Ectodermal cell (in vitro differentiated cells): ENCODE measurements at regions not wholly inside any gene's neighbourhood (a gene's known extent, or its start where the extent isn't known, plus 50 kb on each side); places are given as distances from the start of the nearest gene placed in this dataset.

Source experiments
- H3K27ac ChIP-seq: 2 replicates; pipeline ENCODE4 v1.7.0; 2013; ENCODE audit warnings: mild to moderate bottlenecking, low read depth, low read length; ENCODE audit not compliant: insufficient read depth, poor library complexity, severe bottlenecking
- H3K27me3 ChIP-seq: 2 replicates; pipeline ENCODE4 v1.7.0; 2013; ENCODE audit warnings: mild to moderate bottlenecking, low read length; ENCODE audit not compliant: insufficient read depth, control insufficient read depth, poor library complexity, severe bottlenecking
- H3K36me3 ChIP-seq: one replicate; pipeline ENCODE4 v1.7.0; 2013; ENCODE audit warnings: low read length; ENCODE audit not compliant: control insufficient read depth, insufficient read depth
- H3K4me1 ChIP-seq: one replicate; pipeline ENCODE4 v1.7.0; 2013; ENCODE audit warnings: low read length; ENCODE audit not compliant: control insufficient read depth, insufficient read depth
- H3K4me3 ChIP-seq: 2 replicates; pipeline ENCODE4 v1.7.0; 2013; ENCODE audit warnings: low read depth, low read length, control low read depth; ENCODE audit not compliant: insufficient read depth
- H3K9me3 ChIP-seq: 2 replicates; pipeline ENCODE4 v1.7.0; 2013; ENCODE audit warnings: mild to moderate bottlenecking, low read length, moderate library complexity; ENCODE audit not compliant: control insufficient read depth
- WGBS, 2 experiments: methylation state at CpG; one replicate each; pipeline ENCODE4 v1.1.7; 2013; ENCODE audit warnings: missing lambda C conversion rate in 2 of 2; 5-methylcytosine and 5-hydroxymethylcytosine counted together

DNA sequence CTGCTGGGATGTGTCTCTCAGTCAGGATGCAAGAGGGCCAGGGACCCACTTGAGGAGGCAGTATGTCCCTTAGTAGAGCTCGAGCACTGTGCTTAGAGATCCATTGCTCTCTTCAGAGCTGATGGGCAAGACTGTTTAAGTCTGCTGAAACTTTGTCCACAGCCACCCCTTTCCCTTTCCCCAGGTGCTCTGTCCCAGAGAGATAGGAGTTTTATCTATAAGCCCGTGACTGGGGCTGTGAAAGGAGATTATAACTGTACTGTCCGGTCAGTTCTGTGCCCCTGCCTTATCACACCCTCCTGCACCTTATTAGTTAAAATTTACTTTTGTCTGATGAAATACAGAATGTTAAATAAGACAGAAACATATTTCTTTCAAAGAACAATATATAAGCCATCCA is 378.4 kb downstream of the PABPC4L start:
- Histone ChIP-seq H3K4me1 (no peaks in the 10 kb centered on the region), H3K27me3 (no peaks in the 10 kb centered on the region), H3K27ac (no peak overlapping the region), H3K36me3 (no peaks in the 10 kb centered on the region), H3K9me3 (no peaks in the 10 kb centered on the region), H3K4me3 (no peak overlapping the region)
- 83 to 91% methylated on average over 1 to 3 of the region's 3 CpGs for WGBS, 2 experiments

DNA sequence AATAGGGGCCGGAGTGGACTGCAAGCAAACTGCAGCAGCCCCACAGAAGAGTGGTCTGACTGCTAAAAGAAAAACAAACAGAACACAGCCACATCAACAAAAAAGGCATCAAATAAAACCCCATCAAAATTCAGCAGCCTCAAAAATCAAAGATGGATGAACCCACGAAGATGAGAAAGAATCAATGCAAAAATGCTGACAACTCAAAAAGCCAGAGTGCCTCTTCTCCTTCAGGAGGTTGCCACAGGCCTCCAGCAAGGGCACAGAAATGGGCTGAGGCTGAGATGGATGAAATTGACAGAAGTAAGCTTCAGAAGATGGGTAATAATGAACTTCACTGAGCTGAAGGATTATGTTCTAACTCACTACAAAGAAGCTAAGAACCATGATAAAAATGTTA is 388.6 kb downstream of the PABPC4L start:
- 88 to 95% methylated on average over 2 of the region's 2 CpGs for WGBS, 2 experiments
- H3K27me3 ChIP-seq = no peaks in the 10 kb centered on the region
- no peaks in the 10 kb centered on the region for H3K4me1 ChIP-seq
- H3K4me3 ChIP-seq = no peak overlapping the region
- H3K27ac ChIP-seq = no peak overlapping the region
- H3K36me3 ChIP-seq = no peaks in the 10 kb centered on the region
- H3K9me3 ChIP-seq = no peaks in the 10 kb centered on the region

DNA sequence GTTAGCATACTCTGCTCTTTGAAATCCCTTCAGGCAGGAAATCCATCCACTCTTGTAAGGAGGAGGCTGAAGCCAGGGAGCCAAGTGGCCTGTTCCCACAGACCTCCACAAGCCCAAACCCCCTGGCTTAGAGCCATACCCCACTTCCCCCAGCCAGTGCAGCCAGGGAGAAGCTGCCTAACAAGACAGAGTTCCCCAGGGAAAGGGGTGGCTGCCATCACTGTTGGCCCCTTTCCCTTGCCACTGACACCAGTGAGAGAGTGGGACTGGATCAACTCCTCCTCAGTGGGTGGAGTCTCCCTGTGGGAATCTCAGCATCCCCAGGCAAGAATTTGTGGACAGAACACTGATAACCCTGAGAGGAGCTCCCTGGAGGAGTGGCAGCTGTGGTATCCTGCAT is 389.4 kb downstream of the PABPC4L start:
- Histone ChIP-seq H3K4me1 (no peaks in the 10 kb centered on the region), H3K9me3 (no peaks in the 10 kb centered on the region), H3K27me3 (no peaks in the 10 kb centered on the region), H3K36me3 (no peaks in the 10 kb centered on the region), H3K4me3 (no peak overlapping the region), H3K27ac (no peak overlapping the region)

DNA sequence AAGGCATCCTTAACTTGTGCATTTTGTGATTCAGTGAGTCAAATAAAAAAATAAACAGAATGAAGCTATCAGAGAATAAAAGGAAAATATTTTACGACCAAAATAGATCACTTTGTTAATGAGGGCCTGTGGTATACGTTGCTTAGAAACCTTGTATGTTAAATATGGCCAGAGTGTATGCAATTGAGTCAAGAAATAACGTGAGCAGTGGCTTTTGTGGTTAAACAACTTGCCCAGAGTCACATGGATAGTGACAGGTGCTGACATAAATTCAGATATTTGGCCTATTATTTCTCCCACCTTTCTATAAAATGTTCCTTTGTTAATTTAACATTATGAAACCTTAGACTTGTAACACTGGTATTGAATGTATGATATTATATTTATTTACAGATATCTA is 393.4 kb downstream of the PABPC4L start:
- no peaks in the 10 kb centered on the region for H3K4me1 ChIP-seq
- WGBS, 2 experiments = 86 to 89% methylated on average over 3 of the region's 3 CpGs

DNA sequence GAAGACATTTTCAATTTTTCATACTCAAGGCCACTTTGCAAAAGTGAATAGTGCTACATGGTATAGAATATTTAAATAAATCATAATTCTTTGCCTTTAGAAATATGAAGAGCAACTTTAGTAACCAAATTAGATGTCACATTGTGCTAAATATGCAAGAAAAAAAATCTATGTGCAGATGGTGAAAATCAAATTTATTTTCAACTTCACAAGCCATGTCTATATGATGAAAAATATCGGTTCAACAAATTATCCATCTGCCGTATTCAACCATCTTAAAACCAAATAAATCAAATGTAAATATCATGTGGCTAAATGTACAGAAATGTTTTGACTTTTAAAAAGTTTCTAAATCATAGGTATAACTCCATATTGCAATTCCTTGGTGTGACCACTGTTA is 398.2 kb downstream of the PABPC4L start:
- no peak overlapping the region for H3K27ac ChIP-seq
- no peak overlapping the region for H3K4me3 ChIP-seq
- 100% methylated on average over 1 of the region's 2 CpGs; no CpG with 5 or more reads in 1 of the 2 experiments for WGBS, 2 experiments
- H3K9me3 ChIP-seq = no peaks in the 10 kb centered on the region
- H3K4me1 ChIP-seq = no peaks in the 10 kb centered on the region
- H3K36me3 ChIP-seq = no peaks in the 10 kb centered on the region
- H3K27me3 ChIP-seq = no peaks in the 10 kb centered on the region

More for the DNA sequence above, 393.4 kb downstream of the PABPC4L start:
- H3K36me3 ChIP-seq = no peaks in the 10 kb centered on the region
- no peak overlapping the region for H3K4me3 ChIP-seq
- no peaks in the 10 kb centered on the region for H3K27me3 ChIP-seq
- H3K27ac ChIP-seq = no peak overlapping the region
- H3K9me3 ChIP-seq = no peaks in the 10 kb centered on the region

DNA sequence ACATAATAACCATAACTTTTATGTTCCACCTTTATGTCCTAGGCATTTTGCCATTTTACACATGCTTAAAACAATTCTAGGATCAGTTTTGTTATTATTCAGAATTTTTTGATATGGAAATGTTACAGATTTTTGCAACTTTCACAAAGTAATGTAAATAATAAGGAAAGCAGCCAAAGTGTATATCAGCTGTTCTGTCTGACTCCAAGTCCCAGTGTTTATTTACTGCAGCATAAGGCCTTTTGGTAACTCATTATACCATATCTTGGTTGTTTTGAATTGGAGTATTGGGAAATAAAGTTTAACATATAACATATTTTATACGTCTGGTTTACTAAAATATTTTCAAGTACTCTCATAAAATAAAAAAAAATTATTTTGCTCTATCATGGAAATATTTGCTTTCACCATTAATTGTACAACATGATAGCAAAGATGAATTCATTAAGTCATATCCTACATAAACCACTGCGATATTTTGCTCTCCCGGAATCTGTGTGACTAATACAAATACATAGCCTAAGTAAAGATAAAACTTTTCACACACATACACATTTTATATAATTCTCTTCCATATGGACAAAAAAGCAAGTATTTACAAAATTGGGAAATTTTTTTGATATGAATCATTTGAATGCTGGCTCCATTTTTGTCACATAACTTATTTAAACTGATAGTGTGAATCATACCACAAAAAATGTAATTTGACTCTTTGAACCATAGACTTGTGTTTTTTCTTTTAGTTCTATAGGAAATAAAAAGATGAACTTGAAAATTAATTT is 399.0 kb downstream of the PABPC4L start:
- WGBS, 2 experiments = 100% methylated on average over 1 to 2 of the region's 3 CpGs
- H3K4me3 ChIP-seq = no peak overlapping the region

DNA sequence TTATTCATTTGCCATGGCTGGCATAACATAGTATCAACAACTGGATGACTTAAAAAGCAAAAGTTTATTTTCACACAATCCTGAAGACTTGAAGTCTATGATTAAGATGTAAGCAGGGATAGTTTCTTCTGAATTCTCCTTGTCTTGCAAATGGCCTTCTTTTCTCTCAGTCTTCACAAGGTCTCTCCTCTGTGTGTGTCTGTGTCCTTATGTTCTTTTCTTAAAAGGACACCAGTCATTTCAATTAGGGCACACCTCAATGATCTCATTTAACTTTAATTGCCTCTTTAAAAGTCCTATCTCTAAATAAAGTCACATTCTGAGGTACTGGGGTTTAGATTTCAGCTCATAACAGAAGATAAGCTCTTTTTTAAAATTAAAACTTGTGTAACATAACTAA is 399.7 kb downstream of the PABPC4L start:
- Histone ChIP-seq H3K9me3 (no peaks in the 10 kb centered on the region), H3K27me3 (no peaks in the 10 kb centered on the region), H3K4me1 (no peaks in the 10 kb centered on the region), H3K36me3 (no peaks in the 10 kb centered on the region), H3K27ac (no peak overlapping the region), H3K4me3 (no peak overlapping the region)

More for the DNA sequence above, 399.0 kb downstream of the PABPC4L start:
- no peak overlapping the region for H3K27ac ChIP-seq
- no peaks in the 10 kb centered on the region for H3K27me3 ChIP-seq
- H3K9me3 ChIP-seq = no peaks in the 10 kb centered on the region
- H3K36me3 ChIP-seq = no peaks in the 10 kb centered on the region
- no peaks in the 10 kb centered on the region for H3K4me1 ChIP-seq

DNA sequence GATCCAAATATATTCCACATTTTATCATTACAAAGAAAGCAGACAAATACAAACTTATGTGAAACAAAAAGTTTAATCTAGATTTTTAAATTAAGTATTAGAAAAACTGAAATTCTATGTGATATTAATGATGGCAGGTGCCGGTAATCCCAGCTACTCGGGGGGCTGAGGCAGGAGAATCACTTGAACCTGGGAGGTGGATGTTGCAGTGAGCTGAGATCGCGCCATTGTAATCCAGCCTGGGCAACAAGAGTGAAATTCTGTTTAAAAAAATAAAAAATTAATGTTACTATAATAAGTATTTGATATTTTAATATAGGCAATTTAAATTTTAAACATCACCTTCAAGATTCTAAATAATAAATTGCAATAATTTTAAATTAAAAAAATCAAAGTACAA is 400.6 kb downstream of the PABPC4L start:
- WGBS, 2 experiments = 86 to 95% methylated on average over 4 of the region's 4 CpGs

GRCh38 chr4:133799717-133800315 is 401.8 kb downstream of the PABPC4L start:
- Histone ChIP-seq H3K27ac (no peak overlapping the region), H3K27me3 (no peaks in the 10 kb centered on the region), H3K4me1 (no peaks in the 10 kb centered on the region), H3K36me3 (no peaks in the 10 kb centered on the region), H3K4me3 (no peak overlapping the region), H3K9me3 (no peaks in the 10 kb centered on the region)
- WGBS, 2 experiments = 74 to 80% methylated on average over 3 of the region's 3 CpGs

More for the DNA sequence above, 400.6 kb downstream of the PABPC4L start:
- Histone ChIP-seq H3K9me3 (no peaks in the 10 kb centered on the region), H3K4me3 (no peak overlapping the region), H3K4me1 (no peaks in the 10 kb centered on the region), H3K27me3 (no peaks in the 10 kb centered on the region), H3K36me3 (no peaks in the 10 kb centered on the region), H3K27ac (no peak overlapping the region)

DNA sequence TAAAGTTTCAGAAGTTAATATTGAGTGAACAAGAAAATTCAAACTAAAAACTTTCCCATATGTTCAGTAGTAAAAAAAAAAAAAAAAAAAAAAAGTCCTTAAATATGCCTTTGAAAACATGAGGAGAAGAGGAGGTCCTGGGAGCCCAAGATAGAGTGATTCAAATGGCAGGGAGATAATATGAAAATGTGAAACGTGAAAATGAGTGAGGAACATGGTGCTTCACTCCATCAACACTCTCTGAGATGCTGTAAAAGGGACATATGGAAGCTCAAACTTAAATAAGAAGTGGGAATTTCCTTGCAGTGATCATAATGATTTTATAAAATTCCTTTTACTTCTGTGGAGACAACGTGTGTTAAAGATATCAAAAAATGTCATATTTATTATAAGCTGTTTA is 423.9 kb downstream of the PABPC4L start:
- H3K27me3 ChIP-seq = no peaks in the 10 kb centered on the region
- no peak overlapping the region for H3K4me3 ChIP-seq
- H3K27ac ChIP-seq = no peak overlapping the region
- no peaks in the 10 kb centered on the region for H3K36me3 ChIP-seq
- H3K9me3 ChIP-seq = no peaks in the 10 kb centered on the region
- no peaks in the 10 kb centered on the region for H3K4me1 ChIP-seq
- WGBS, 2 experiments = 92 to 97% methylated on average over 1 of the region's 2 CpGs
